PC-9 (cell line): ENCODE measurements at regions not wholly inside any gene's neighbourhood (a gene's known extent, or its start where the extent isn't known, plus 50 kb on each side); places are given as distances from the start of the nearest gene placed in this dataset.

Experiments
- BruUV-seq: library from RNA; stranded (reverse); fragments of 400-500 nt; replicated peaks from 2 replicates; lab custom pipeline; 2021; lab: Mats Ljungman, UMichigan
- CTCF ChIA-PET: fragments of 300-600 bp; sonication (Branson Sonifier 250); formaldehyde crosslinking; loops from one replicate; lab custom pipeline; 2022; ENCODE audit warnings: antibody characterized with exemption; lab: Charles Lee
- POLR2A ChIA-PET: fragments of 300-600 bp; sonication (Branson Sonifier 250); formaldehyde crosslinking; loops from one replicate; lab custom pipeline; 2022; ENCODE audit warnings: antibody characterized with exemption; ENCODE audit not compliant: unreplicated experiment; lab: Charles Lee
- DNase-seq, 2 experiments: peaks; one replicate each; pipeline versions ENCODE4 v3.0.0 to v3.0.0-alpha.2; 2015 to 2022; ENCODE audit warnings: mixed read lengths in 1 of 2
- H2AFZ ChIP-seq: fragments of 200-600 bp; sonication (generic); 2 replicates; pipeline ENCODE4 v1.8.1; 2017; ENCODE audit warnings: antibody characterized with exemption
- H3F3A ChIP-seq: fragments of 200-600 bp; sonication (generic); 2 replicates; pipeline ENCODE4 v1.8.1; 2017; ENCODE audit warnings: antibody characterized with exemption, mild to moderate bottlenecking, low read depth; ENCODE audit not compliant: insufficient read depth
- H3K27ac ChIP-seq: fragments of 200-600 bp; sonication (generic); 2 replicates; pipeline ENCODE4 v1.6.1; 2016; ENCODE audit warnings: mixed run types
- H3K27me3 ChIP-seq: fragments of 200-600 bp; sonication (generic); 2 replicates; pipeline ENCODE4 v1.6.1; 2016; ENCODE audit warnings: low read depth, mixed run types; ENCODE audit not compliant: insufficient read depth
- H3K36me3 ChIP-seq: fragments of 200-600 bp; sonication (generic); 2 replicates; pipeline ENCODE4 v1.6.1; 2016; ENCODE audit warnings: low read depth, mixed run types
- H3K4me1 ChIP-seq: fragments of 200-600 bp; sonication (generic); replicated peaks from 2 replicates; pipeline ENCODE4 v1.6.1; 2016; ENCODE audit warnings: mixed run types; ENCODE audit not compliant: insufficient read depth
- H3K4me2 ChIP-seq: fragments of 200-600 bp; sonication (generic); 2 replicates; pipeline ENCODE4 v1.6.1; 2017; ENCODE audit warnings: mixed run types
- H3K4me3 ChIP-seq: fragments of 200-600 bp; sonication (generic); 2 replicates; pipeline ENCODE4 v1.6.1; 2016; ENCODE audit warnings: mixed run types
- H3K79me2 ChIP-seq: fragments of 200-600 bp; sonication (generic); 2 replicates; pipeline ENCODE4 v1.6.1; 2017; ENCODE audit warnings: low read depth, mixed run types
- H3K9me2 ChIP-seq: fragments of 200-600 bp; sonication (generic); 2 replicates; pipeline ENCODE4 v1.8.1; 2017; ENCODE audit warnings: mild to moderate bottlenecking; ENCODE audit not compliant: insufficient read depth
- H3K9me3 ChIP-seq: fragments of 200-600 bp; sonication (generic); 2 replicates; pipeline ENCODE4 v1.8.1; 2016; ENCODE audit warnings: low read depth; ENCODE audit not compliant: insufficient read depth
- H4K20me1 ChIP-seq: fragments of 200-600 bp; sonication (generic); 2 replicates; pipeline ENCODE4 v1.8.1; 2017; ENCODE audit not compliant: insufficient read depth
- EZH2 ChIP-seq: fragments of 200-600 bp; sonication (generic); IDR thresholded peaks from 2 replicates; pipeline ENCODE4 v1.8.0; 2017; ENCODE audit warnings: antibody characterized with exemption, low read depth
- intact Hi-C: fragments of 100-400 bp; cut with micrococcal nuclease; formaldehyde crosslinking; loops from one replicate; pipeline ENCODE4 v1.10.0; 2022; ENCODE audit not compliant: unreplicated experiment
- TF ChIP-seq, protein P1 (sequence below): fragments of 200-600 bp; sonication (generic); conservative IDR thresholded peaks from 2 replicates; pipeline ENCODE4 v1.6.1; 2017; ENCODE audit warnings: mixed run types, antibody characterized with exemption, mild to moderate bottlenecking, moderate library complexity

DNA sequence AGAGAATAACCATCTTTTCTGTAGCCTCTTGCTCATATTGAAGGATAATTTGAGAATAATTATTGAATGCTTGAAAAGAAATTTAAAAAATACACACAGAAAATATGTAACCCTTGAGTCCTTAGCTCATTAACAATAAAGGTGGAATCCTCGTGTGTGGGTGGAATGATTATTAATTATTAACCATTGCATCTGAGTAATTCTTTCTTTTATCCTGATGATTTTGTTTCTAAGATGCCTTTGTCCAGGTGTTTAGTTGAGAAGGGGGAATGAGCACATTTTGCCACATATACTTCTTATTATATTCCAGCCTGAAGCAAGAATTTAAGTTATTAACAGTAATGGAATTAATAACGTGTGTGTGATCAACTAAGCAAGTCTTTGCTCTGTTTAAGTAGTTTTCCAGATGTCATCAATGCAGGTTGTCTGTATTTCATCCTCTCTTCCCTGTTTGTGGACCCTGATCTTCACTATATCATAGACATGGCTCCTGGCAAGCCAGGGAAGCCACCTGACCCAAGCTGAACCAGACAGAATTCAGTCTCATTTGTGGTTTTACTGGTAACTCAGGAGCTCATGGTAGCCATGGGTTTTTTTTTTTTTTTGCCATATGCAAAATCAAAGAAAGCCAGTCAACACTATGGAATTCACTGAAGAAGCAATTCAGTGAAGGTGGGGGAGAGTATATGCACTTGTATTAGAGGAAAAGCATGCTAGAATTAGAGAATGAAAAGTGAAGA lies 144.3 kb downstream of the KIF20B start:
- Histone ChIP-seq H3K27me3 (no peaks in the 10 kb centered on the region), H3K9me3 (no peaks in the 10 kb centered on the region; the same call in 1 of the 2 replicates), H3K9me2 (no peaks in the 10 kb centered on the region), H3K36me3 (no peaks in the 10 kb centered on the region), H2AFZ (no peak overlapping the region), H3K27ac (no peak overlapping the region), H3K4me2 (peak overlapping the region; percentile 47), H3K79me2 (no peaks in the 10 kb centered on the region), H3F3A (no peaks in the 10 kb centered on the region), H3K4me1 (peaks cover 20% of the 10 kb centered on the region), H4K20me1 (no peaks in the 10 kb centered on the region), H3K4me3 (no peak overlapping the region)
- POLR2A ChIA-PET: interaction anchor here (0.7 kb wide), 1 partner anchor 45 kb away, joined by 3 read pairs; no protein-coding TSS in a partner anchor
- CTCF ChIA-PET: interaction anchor here (0.6 to 0.7 kb wide), 3 partner anchors 10 to 48 kb away, joined by 3 to 5 read pairs (median 4); no protein-coding TSS in a partner anchor
- no TSS peak for BruUV-seq
- intact Hi-C loops: loop anchor here (1.0 kb wide), 1 partner anchor 76 kb away; no protein-coding TSS in a partner anchor
- peak; percentile 20 to 73 for DNase-seq
- no peak for TF ChIP-seq EZH2
- TF ChIP-seq, protein P1, sequence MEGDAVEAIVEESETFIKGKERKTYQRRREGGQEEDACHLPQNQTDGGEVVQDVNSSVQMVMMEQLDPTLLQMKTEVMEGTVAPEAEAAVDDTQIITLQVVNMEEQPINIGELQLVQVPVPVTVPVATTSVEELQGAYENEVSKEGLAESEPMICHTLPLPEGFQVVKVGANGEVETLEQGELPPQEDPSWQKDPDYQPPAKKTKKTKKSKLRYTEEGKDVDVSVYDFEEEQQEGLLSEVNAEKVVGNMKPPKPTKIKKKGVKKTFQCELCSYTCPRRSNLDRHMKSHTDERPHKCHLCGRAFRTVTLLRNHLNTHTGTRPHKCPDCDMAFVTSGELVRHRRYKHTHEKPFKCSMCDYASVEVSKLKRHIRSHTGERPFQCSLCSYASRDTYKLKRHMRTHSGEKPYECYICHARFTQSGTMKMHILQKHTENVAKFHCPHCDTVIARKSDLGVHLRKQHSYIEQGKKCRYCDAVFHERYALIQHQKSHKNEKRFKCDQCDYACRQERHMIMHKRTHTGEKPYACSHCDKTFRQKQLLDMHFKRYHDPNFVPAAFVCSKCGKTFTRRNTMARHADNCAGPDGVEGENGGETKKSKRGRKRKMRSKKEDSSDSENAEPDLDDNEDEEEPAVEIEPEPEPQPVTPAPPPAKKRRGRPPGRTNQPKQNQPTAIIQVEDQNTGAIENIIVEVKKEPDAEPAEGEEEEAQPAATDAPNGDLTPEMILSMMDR: no peak

DNA sequence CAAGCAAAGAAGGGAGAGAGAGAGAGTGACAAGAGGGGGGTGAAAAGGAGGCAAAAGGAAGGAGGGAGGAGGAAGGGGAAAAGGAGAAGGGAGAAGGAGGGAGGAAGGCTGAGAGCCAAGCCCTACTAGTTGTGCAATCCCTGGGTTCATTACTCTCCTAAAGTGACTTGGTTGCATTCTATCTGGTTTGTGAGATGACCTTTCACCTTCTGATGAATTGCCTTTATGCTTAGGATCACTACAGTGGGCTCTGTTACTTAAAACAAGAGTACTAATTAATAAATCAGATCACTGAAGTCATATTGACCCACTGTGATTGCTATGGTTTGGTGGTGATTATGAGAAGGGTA lies 144.9 kb downstream of the KIF20B start:
- Histone ChIP-seq H2AFZ (no peak overlapping the region), H3K4me2 (peak overlapping the region; percentile 47), H3K4me1 (peaks cover 20% of the 10 kb centered on the region), H3K9me2 (no peaks in the 10 kb centered on the region), H3K9me3 (no peaks in the 10 kb centered on the region; the same call in 1 of the 2 replicates), H3K27me3 (no peaks in the 10 kb centered on the region), H3K4me3 (no peak overlapping the region), H3F3A (no peaks in the 10 kb centered on the region), H3K79me2 (no peaks in the 10 kb centered on the region), H4K20me1 (no peaks in the 10 kb centered on the region), H3K36me3 (no peaks in the 10 kb centered on the region), H3K27ac (no peak overlapping the region)
- ChIA-PET POLR2A (interaction anchor here (0.7 kb wide), 1 partner anchor 44 kb away, joined by 3 read pairs; no protein-coding TSS in a partner anchor), CTCF (interaction anchor here (0.7 kb wide), 1 partner anchor 48 kb away, joined by 4 read pairs; no protein-coding TSS in a partner anchor)
- TF ChIP-seq, protein P1: no peak
- TF ChIP-seq EZH2: no peak
- intact Hi-C loops: loop anchor here (1.0 kb wide), 1 partner anchor 75 kb away; no protein-coding TSS in a partner anchor
- no peak for DNase-seq
- no TSS peak for BruUV-seq

DNA sequence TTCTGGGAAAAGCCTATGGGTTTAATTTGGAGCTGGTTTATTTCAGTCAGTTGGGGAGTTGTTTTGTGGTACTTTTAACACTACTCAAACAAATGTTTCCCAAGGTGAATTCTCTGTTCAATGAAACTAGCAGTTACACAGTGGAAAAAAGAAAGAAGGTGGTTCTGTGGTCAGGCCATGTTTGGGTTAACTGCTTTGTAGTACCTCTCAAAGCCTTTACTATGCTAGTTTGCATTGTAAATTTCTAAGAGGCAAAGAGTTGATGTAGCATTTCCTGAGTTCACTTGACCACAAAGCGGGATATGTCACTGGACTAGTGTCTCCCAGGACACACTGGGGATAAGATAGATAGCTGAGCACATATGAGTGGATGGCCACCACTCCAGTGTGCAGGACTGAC lies 145.4 kb downstream of the KIF20B start:
- no TSS peak for BruUV-seq
- peak overlapping the region; percentile 47; the same call in 1 of the 2 replicates for H3K4me2 ChIP-seq
- H2AFZ ChIP-seq: no peak overlapping the region
- H3F3A ChIP-seq: no peaks in the 10 kb centered on the region
- no peaks in the 10 kb centered on the region for H3K27me3 ChIP-seq
- no peaks in the 10 kb centered on the region for H3K36me3 ChIP-seq
- H3K27ac ChIP-seq: no peak overlapping the region
- H3K79me2 ChIP-seq: no peaks in the 10 kb centered on the region
- H4K20me1 ChIP-seq: no peaks in the 10 kb centered on the region
- H3K9me3 ChIP-seq: no peaks in the 10 kb centered on the region; the same call in 1 of the 2 replicates
- intact Hi-C loops: loop anchor here (1.0 kb wide), 1 partner anchor 75 kb away; no protein-coding TSS in a partner anchor
- H3K4me3 ChIP-seq: no peak overlapping the region
- no peak for DNase-seq
- ChIA-PET CTCF (no interaction called here), POLR2A (no interaction called here)
- H3K4me1 ChIP-seq: peaks cover 20% of the 10 kb centered on the region
- H3K9me2 ChIP-seq: no peaks in the 10 kb centered on the region
- no peak for TF ChIP-seq EZH2
- TF ChIP-seq, protein P1: no peak
